ENCODE measurements at regions not wholly inside any gene's neighbourhood (a gene's known extent, or its start where the extent isn't known, plus 50 kb on each side); places are given as distances from the start of the nearest gene placed in this dataset.
"Not testable (repeated sequence)": the region's sequence is repeated elsewhere in the genome, so short reads cannot be mapped to it uniquely, and the experiment has no call there.

DNA sequence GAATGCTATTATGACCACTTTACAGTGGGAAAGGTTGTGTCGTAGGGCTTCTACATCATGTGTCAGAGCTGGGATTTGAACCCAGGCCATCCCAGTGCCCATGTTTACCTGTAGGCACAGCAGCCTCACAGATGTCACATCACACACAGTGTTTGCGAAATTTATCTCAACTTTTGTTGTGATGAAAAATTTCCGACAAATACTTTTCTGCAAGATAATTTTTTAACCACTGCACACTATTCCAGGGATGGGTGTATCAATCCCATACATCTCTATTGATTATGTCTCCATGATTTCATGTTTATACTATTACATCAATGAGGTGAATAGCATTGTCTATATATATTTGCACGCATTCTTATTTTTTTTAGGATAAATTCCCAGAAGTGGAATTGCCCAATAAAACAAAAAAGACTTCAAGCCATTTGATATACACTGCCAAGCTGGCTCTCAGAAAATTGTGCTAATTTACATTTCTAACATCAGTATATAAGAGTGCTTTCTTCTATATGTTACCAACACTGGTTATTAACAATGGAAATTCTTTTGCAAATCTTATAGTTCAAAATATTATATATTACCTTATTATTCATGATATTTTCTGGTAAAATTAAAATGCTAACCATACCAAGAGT is 189.1 kb upstream of the ZNF217 start:
- Histone ChIP-seq H3K27me3 (ENCODE audit: insufficient read depth, low read depth, severe bottlenecking) (no peaks in the 10 kb centered on the region), H3K36me3 (no peaks in the 10 kb centered on the region), H3K27ac (no peak overlapping the region), H3K9me3 (ENCODE audit: severe bottlenecking) (no peaks in the 10 kb centered on the region), H3K4me3 (ENCODE audit: low read depth, low read length) (no peak overlapping the region)
- DNase-seq, result no peak
- TF ChIP-seq, protein P1, sequence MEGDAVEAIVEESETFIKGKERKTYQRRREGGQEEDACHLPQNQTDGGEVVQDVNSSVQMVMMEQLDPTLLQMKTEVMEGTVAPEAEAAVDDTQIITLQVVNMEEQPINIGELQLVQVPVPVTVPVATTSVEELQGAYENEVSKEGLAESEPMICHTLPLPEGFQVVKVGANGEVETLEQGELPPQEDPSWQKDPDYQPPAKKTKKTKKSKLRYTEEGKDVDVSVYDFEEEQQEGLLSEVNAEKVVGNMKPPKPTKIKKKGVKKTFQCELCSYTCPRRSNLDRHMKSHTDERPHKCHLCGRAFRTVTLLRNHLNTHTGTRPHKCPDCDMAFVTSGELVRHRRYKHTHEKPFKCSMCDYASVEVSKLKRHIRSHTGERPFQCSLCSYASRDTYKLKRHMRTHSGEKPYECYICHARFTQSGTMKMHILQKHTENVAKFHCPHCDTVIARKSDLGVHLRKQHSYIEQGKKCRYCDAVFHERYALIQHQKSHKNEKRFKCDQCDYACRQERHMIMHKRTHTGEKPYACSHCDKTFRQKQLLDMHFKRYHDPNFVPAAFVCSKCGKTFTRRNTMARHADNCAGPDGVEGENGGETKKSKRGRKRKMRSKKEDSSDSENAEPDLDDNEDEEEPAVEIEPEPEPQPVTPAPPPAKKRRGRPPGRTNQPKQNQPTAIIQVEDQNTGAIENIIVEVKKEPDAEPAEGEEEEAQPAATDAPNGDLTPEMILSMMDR (IDR thresholded peaks at IDR 0.05; ENCODE audit: low read depth, low read length), result no peak

DNA sequence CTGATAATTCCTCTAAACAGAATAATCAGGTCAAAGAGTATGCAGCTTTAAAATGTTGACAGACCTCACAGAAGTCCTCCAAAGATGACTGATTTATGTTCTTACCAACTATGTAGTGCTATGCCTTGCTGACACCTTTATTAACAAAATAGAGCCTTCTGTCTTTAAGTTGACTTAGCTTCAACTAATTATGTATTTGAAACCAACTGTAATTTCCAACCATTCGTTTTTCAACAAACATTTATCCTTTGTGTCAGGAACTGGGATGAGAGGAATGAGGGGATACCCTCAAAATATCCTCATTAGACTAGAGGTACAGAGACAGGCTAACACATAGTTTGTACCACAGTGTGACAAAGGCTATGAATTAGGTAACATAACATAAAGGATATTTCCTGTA is 186.2 kb upstream of the ZNF217 start:
- no peaks in the 10 kb centered on the region for H3K27me3 ChIP-seq (ENCODE audit: insufficient read depth, low read depth, severe bottlenecking)
- H3K36me3 ChIP-seq, result no peaks in the 10 kb centered on the region
- no peak for DNase-seq
- TF ChIP-seq, protein P1 (IDR thresholded peaks at IDR 0.05; ENCODE audit: low read depth, low read length), result no peak
- H3K4me3 ChIP-seq (ENCODE audit: low read depth, low read length), result no peak overlapping the region
- H3K9me3 ChIP-seq (ENCODE audit: severe bottlenecking), result no peaks in the 10 kb centered on the region
- no peak overlapping the region for H3K27ac ChIP-seq

DNA sequence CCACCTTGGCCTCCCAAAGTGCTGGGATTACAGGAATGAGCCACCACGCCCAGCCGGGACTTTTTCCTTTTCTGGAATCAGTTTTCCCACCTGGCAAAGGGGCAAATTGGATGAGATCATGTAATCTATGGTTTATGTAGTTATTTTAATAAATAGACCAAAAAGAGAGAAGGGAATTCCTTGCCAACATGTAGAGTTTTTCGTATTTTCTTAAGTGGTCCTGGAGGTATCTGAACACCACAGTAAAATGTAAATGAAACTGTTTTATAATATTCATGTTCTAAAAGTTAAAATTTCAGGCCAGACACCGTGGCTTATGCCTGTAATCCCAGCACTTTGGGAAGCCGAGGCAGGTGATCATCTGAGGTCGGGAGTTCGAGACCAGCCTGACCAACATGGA is 185.1 kb upstream of the ZNF217 start:
- DNase-seq, result no peak
- TF ChIP-seq, protein P1 (IDR thresholded peaks at IDR 0.05; ENCODE audit: low read depth, low read length), result no peak
- Histone ChIP-seq H3K27me3 (ENCODE audit: insufficient read depth, low read depth, severe bottlenecking) (no peaks in the 10 kb centered on the region), H3K9me3 (ENCODE audit: severe bottlenecking) (no peaks in the 10 kb centered on the region), H3K36me3 (no peaks in the 10 kb centered on the region), H3K27ac (no peak overlapping the region), H3K4me3 (ENCODE audit: low read depth, low read length) (no peak overlapping the region)

DNA sequence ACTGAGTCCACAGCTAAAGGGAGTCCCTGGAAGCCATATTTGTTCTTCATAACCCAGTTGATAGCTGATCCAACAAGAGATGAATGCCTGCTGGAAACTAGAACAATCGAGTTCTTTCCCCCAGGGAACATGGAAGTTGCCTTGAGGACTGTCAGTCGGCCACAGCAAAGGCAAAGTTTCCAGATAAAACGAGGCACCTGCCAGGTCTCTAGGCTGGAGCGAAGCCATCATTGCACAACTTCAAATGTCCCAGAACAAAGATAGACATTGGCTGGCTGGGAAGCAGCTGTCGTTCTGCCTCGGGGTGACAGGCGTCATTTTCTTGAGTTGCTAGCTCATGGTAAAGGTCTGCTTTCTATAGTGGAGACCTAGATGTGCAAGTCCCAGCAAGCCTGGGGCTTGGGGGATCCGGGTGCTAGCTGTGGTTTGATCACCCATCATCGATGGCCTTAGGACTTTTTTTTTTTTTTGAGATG is 184.4 kb upstream of the ZNF217 start:
- no peaks in the 10 kb centered on the region for H3K9me3 ChIP-seq (ENCODE audit: severe bottlenecking)
- DNase-seq, result no peak
- TF ChIP-seq, protein P1 (IDR thresholded peaks at IDR 0.05; ENCODE audit: low read depth, low read length), result no peak
- H3K36me3 ChIP-seq, result no peaks in the 10 kb centered on the region
- no peaks in the 10 kb centered on the region for H3K27me3 ChIP-seq (ENCODE audit: insufficient read depth, low read depth, severe bottlenecking)
- no peak overlapping the region for H3K27ac ChIP-seq
- H3K4me3 ChIP-seq (ENCODE audit: low read depth, low read length), result no peak overlapping the region

DNA sequence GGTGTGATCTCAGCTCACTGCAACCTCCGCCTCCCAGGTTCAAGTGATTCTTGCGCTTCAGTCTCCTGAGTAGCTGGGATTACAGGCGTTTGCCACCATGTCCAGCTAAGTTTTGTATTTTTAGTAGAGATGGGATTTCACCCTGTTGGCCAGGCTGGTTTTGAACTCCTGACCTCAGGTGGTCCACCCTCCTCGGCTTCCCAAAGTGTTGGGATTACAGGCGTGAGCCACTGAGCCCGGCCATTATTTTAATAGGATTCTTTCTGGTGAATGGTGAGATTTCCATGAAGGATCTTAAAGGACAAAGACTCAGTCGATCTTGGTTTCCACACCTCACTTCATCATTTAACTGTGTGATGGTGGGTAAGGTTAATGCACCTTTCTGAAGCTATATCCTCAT is 183.8 kb upstream of the ZNF217 start:
- H3K36me3 ChIP-seq, DNase-seq, H3K27ac ChIP-seq: not testable (repeated sequence)

DNA sequence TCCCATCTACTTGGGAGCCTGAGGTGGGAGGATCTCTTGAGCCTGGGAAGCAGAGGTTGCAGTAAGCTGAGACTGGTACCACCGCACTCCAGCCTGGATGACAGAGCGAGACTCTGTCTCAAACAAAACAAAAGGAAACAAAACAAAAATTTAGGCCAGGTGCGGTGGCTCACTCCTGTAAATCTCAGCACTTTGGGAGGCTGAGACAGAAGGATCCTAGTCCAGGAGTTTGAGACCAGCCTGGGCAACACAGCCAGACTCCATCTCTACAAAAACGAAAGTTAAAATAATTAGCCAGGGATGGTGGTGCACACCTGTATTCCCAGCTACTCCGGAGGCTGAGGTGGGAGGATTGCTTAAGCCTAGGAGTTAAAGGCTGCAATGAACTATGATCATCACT is 183.2 kb upstream of the ZNF217 start:
- Histone ChIP-seq H3K27me3 (ENCODE audit: insufficient read depth, low read depth, severe bottlenecking) (no peaks in the 10 kb centered on the region), H3K4me3 (ENCODE audit: low read depth, low read length) (no peak overlapping the region), H3K9me3 (ENCODE audit: severe bottlenecking) (no peaks in the 10 kb centered on the region), H3K27ac (no peak overlapping the region), H3K36me3 (no peaks in the 10 kb centered on the region)
- DNase-seq, result no peak
- TF ChIP-seq, protein P1 (IDR thresholded peaks at IDR 0.05; ENCODE audit: low read depth, low read length), result no peak

More for the DNA sequence above, 183.8 kb upstream of the ZNF217 start:
- H3K9me3 ChIP-seq (ENCODE audit: severe bottlenecking); H3K4me3 ChIP-seq (ENCODE audit: low read depth, low read length); H3K27me3 ChIP-seq (ENCODE audit: insufficient read depth, low read depth, severe bottlenecking): not testable (repeated sequence)
